DMS153 treated with DMSO at 0.1 percent for 48 hours (cell line): ENCODE measurements at regions not wholly inside any gene's neighbourhood (a gene's known extent, or its start where the extent isn't known, plus 50 kb on each side); places are given as distances from the start of the nearest gene placed in this dataset.

Experiments used
- DNase-seq: peaks from one replicate; lab custom pipeline; 2025; ENCODE audit not compliant: unreplicated experiment; lab: John Stamatoyannopoulos, UW

- no peak for DNase-seq
Measured at GRCh38 chr16:86185089-86185488, 286.1 kb downstream of the IRF8 start.

GRCh38 chr16:86186313-86186712 lies 287.4 kb downstream of the IRF8 start:
- no peak for DNase-seq

- DNase-seq = no peak
Measured at GRCh38 chr16:86189934-86190333, 291.0 kb downstream of the IRF8 start.

GRCh38 chr16:86191663-86192062 lies 292.7 kb downstream of the IRF8 start:
- DNase-seq = no peak

- DNase-seq = no peak
Measured at GRCh38 chr16:86193528-86194193, 294.7 kb downstream of the IRF8 start.

GRCh38 chr16:86195863-86196630 lies 297.1 kb downstream of the IRF8 start:
- DNase-seq = no peak

GRCh38 chr16:86196687-86197391 lies 297.9 kb downstream of the IRF8 start:
- no peak for DNase-seq

- no peak for DNase-seq
Measured at GRCh38 chr16:86198206-86199118, 299.5 kb downstream of the IRF8 start.

GRCh38 chr16:86199182-86199581 lies 300.2 kb downstream of the IRF8 start:
- DNase-seq = no peak

- DNase-seq = no peak
Measured at GRCh38 chr16:86199871-86200695, 301.1 kb downstream of the IRF8 start.

GRCh38 chr16:86200722-86201121 lies 301.8 kb downstream of the IRF8 start:
- DNase-seq = no peak

- no peak for DNase-seq
Measured at GRCh38 chr16:86201746-86202145, 302.8 kb downstream of the IRF8 start.

- DNase-seq = no peak
Measured at GRCh38 chr16:86202267-86202666, 303.3 kb downstream of the IRF8 start.

GRCh38 chr16:86202760-86203426 lies 303.9 kb downstream of the IRF8 start:
- DNase-seq = no peak

GRCh38 chr16:86203557-86204275 lies 304.8 kb downstream of the IRF8 start:
- no peak for DNase-seq

GRCh38 chr16:86205521-86206245 lies 304.6 kb upstream of the FOXF1 start:
- DNase-seq = no peak

GRCh38 chr16:86207350-86207749 lies 303.0 kb upstream of the FOXF1 start:
- no peak for DNase-seq

- DNase-seq = no peak
Measured at GRCh38 chr16:86209202-86209601, 301.1 kb upstream of the FOXF1 start.
